ENCODE measurements at regions not wholly inside any gene's neighbourhood (a gene's known extent, or its start where the extent isn't known, plus 50 kb on each side); places are given as distances from the start of the nearest gene placed in this dataset.

DNA sequence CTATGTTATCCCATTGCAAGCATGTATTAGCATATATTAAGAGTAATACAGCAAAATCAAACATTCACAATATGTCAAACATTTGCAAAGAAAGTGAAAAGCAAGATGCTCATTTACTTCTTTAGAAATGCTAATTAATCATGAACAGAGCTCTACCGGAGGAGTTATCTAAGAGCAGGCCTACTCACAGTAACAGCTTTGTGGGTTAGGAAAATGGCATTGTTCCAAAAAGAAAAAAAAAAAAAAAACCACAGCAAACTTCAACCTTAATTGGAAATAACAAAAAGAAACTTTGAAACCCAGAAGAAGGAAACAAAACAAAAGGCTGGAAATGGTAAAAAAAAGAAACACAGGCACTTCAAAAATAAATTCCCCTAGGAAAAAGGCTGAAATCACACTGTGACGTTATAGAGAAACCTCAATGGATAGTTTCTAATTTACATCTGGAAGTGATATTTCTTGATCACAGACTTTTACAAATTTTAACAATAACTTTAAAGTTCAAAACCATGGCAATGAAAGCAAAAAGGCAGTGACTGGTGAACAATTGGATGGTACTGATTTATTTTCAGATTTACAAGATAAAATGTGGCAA lies 1236.8 kb upstream of the SPRY2 start:
- TF ChIP-seq, protein P1, sequence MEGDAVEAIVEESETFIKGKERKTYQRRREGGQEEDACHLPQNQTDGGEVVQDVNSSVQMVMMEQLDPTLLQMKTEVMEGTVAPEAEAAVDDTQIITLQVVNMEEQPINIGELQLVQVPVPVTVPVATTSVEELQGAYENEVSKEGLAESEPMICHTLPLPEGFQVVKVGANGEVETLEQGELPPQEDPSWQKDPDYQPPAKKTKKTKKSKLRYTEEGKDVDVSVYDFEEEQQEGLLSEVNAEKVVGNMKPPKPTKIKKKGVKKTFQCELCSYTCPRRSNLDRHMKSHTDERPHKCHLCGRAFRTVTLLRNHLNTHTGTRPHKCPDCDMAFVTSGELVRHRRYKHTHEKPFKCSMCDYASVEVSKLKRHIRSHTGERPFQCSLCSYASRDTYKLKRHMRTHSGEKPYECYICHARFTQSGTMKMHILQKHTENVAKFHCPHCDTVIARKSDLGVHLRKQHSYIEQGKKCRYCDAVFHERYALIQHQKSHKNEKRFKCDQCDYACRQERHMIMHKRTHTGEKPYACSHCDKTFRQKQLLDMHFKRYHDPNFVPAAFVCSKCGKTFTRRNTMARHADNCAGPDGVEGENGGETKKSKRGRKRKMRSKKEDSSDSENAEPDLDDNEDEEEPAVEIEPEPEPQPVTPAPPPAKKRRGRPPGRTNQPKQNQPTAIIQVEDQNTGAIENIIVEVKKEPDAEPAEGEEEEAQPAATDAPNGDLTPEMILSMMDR (conservative IDR thresholded peaks at IDR 0.05), result no peak
- no peak for TF ChIP-seq ZFX (IDR thresholded peaks at IDR 0.05)
